ENCODE measurements at regions not wholly inside any gene's neighbourhood (a gene's known extent, or its start where the extent isn't known, plus 50 kb on each side); places are given as distances from the start of the nearest gene placed in this dataset.

- ATAC-seq, result no peak
- no peak overlapping the region for H3K4me3 ChIP-seq
These were observed 117.5 kb upstream of the IQCM start for GRCh38 chr4:149933120-149933519.

More at GRCh38 chr4:149933120-149933519, 117.5 kb upstream of the IQCM start:
- no peak overlapping the region for H3K27ac Mint-ChIP-seq
- no peak overlapping the region for H3K27ac ChIP-seq (ENCODE audit: low read depth)
- H3K9me2 ChIP-seq (ENCODE audit: insufficient read depth), result no peaks in the 10 kb centered on the region; the same call in 1 of the 2 replicates
- no peaks in the 10 kb centered on the region for H3K27me3 ChIP-seq (ENCODE audit: insufficient read depth)
- H3K36me3 Mint-ChIP-seq (ENCODE audit: low read depth), result no peaks in the 10 kb centered on the region
- H3K9me3 Mint-ChIP-seq, result 0 out of 3 replicates have a peak, but pooled peaks cover under 1% of the 10 kb centered on the region
- no peaks in the 10 kb centered on the region for H3K36me3 ChIP-seq (ENCODE audit: insufficient read depth)
- TF ChIP-seq STAT1 (IDR thresholded peaks at IDR 0.05; ENCODE audit: unreplicated experiment), result no peak
- TF ChIP-seq, protein P1, sequence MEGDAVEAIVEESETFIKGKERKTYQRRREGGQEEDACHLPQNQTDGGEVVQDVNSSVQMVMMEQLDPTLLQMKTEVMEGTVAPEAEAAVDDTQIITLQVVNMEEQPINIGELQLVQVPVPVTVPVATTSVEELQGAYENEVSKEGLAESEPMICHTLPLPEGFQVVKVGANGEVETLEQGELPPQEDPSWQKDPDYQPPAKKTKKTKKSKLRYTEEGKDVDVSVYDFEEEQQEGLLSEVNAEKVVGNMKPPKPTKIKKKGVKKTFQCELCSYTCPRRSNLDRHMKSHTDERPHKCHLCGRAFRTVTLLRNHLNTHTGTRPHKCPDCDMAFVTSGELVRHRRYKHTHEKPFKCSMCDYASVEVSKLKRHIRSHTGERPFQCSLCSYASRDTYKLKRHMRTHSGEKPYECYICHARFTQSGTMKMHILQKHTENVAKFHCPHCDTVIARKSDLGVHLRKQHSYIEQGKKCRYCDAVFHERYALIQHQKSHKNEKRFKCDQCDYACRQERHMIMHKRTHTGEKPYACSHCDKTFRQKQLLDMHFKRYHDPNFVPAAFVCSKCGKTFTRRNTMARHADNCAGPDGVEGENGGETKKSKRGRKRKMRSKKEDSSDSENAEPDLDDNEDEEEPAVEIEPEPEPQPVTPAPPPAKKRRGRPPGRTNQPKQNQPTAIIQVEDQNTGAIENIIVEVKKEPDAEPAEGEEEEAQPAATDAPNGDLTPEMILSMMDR (conservative IDR thresholded peaks at IDR 0.05; ENCODE audit: low read depth in 2 of 2), result no peak
- no peak for TF ChIP-seq EZH2 (IDR thresholded peaks at IDR 0.05; ENCODE audit: low read depth, unreplicated experiment)
- TF ChIP-seq, protein P2, sequence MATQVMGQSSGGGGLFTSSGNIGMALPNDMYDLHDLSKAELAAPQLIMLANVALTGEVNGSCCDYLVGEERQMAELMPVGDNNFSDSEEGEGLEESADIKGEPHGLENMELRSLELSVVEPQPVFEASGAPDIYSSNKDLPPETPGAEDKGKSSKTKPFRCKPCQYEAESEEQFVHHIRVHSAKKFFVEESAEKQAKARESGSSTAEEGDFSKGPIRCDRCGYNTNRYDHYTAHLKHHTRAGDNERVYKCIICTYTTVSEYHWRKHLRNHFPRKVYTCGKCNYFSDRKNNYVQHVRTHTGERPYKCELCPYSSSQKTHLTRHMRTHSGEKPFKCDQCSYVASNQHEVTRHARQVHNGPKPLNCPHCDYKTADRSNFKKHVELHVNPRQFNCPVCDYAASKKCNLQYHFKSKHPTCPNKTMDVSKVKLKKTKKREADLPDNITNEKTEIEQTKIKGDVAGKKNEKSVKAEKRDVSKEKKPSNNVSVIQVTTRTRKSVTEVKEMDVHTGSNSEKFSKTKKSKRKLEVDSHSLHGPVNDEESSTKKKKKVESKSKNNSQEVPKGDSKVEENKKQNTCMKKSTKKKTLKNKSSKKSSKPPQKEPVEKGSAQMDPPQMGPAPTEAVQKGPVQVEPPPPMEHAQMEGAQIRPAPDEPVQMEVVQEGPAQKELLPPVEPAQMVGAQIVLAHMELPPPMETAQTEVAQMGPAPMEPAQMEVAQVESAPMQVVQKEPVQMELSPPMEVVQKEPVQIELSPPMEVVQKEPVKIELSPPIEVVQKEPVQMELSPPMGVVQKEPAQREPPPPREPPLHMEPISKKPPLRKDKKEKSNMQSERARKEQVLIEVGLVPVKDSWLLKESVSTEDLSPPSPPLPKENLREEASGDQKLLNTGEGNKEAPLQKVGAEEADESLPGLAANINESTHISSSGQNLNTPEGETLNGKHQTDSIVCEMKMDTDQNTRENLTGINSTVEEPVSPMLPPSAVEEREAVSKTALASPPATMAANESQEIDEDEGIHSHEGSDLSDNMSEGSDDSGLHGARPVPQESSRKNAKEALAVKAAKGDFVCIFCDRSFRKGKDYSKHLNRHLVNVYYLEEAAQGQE (IDR thresholded peaks at IDR 0.05; ENCODE audit: unreplicated experiment), result no peak
- no peak for TF ChIP-seq POLR2AphosphoS5 (IDR thresholded peaks at IDR 0.05; ENCODE audit: low read depth)
- no peak for TF ChIP-seq JUNB (IDR thresholded peaks at IDR 0.05; ENCODE audit: unreplicated experiment)
- no peak for TF ChIP-seq EZH2phosphoT487 (IDR thresholded peaks at IDR 0.05; ENCODE audit: unreplicated experiment)
- TF ChIP-seq ZNF462 (CRISPR knock-in tag; IDR thresholded peaks at IDR 0.05), result no peak
- no peak for TF ChIP-seq CREB1 (CRISPR knock-in tag; IDR thresholded peaks at IDR 0.05; ENCODE audit: low read depth)
- TF ChIP-seq, protein P3, sequence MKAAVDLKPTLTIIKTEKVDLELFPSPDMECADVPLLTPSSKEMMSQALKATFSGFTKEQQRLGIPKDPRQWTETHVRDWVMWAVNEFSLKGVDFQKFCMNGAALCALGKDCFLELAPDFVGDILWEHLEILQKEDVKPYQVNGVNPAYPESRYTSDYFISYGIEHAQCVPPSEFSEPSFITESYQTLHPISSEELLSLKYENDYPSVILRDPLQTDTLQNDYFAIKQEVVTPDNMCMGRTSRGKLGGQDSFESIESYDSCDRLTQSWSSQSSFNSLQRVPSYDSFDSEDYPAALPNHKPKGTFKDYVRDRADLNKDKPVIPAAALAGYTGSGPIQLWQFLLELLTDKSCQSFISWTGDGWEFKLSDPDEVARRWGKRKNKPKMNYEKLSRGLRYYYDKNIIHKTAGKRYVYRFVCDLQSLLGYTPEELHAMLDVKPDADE (IDR thresholded peaks at IDR 0.05), result no peak
- TF ChIP-seq ZNF114 (CRISPR knock-in tag; IDR thresholded peaks at IDR 0.05), result no peak
- TF ChIP-seq ZNF331 (CRISPR knock-in tag; IDR thresholded peaks at IDR 0.05; ENCODE audit: low read depth), result no peak
- no peak for TF ChIP-seq NANOG (IDR thresholded peaks at IDR 0.05; ENCODE audit: borderline replicate concordance)
- H3K27me3 Mint-ChIP-seq (ENCODE audit: insufficient read depth, low read depth, poor library complexity), result no peaks in the 10 kb centered on the region
- no peak overlapping the region for H3K4me2 ChIP-seq
- no peaks in the 10 kb centered on the region for H3F3A ChIP-seq (replicated peaks; ENCODE audit: low read depth)
- no peaks in the 10 kb centered on the region; the same call in 1 of the 3 replicates for H3K4me1 Mint-ChIP-seq
- H4K20me1 ChIP-seq (replicated peaks; ENCODE audit: insufficient read depth), result no peaks in the 10 kb centered on the region
- H2AFZ ChIP-seq, result no peak overlapping the region
- no peaks in the 10 kb centered on the region for H3K79me2 ChIP-seq (replicated peaks; ENCODE audit: insufficient read depth)
- DNase-seq (ENCODE audit: low spot score), result no peak
- H3K4me1 ChIP-seq (ENCODE audit: insufficient read depth), result no peaks in the 10 kb centered on the region
- no peak overlapping the region for H3K4me3 Mint-ChIP-seq
